HepG2 (cell line): ENCODE measurements at regions not wholly inside any gene's neighbourhood (a gene's known extent, or its start where the extent isn't known, plus 50 kb on each side); places are given as distances from the start of the nearest gene placed in this dataset.

Source experiments
- ATAC-seq: fragments of 200-7000 bp; cut with Tn5 transposase; 3 replicates; pipeline ENCODE4 v1.9.1; 2020; ENCODE audit warnings: mild to moderate bottlenecking, moderate library complexity
- BruUV-seq: library from RNA; stranded (reverse); fragments of 400-500 nt; replicated peaks from 2 replicates; lab custom pipeline; 2021; lab: Mats Ljungman, UMichigan
- CTCF ChIA-PET: fragments of 300-600 bp; formaldehyde crosslinking; extraction: SDS; loops from one replicate; lab custom pipeline; 2021; ENCODE audit warnings: low total read pairs, inconsistent platforms, low intra/inter-chr PET ratio; lab: Yijun Ruan, JAX
- POLR2A ChIA-PET: fragments of 350-600 bp; sonication (Branson Sonifier 250); formaldehyde crosslinking; loops from one replicate; lab custom pipeline; 2020; ENCODE audit warnings: antibody characterized with exemption, inconsistent platforms; lab: Yijun Ruan, JAX
- DNase-seq: peaks from one replicate; pipeline ENCODE4 v3.0.0-alpha.2; 2015; ENCODE audit warnings: low spot score
- FAIRE-seq: peaks from 3 replicates; lab custom pipeline; 2011; peaks lifted over from hg19 to GRCh38; lab: Jason Lieb, UNC
- H2AFZ ChIP-seq: one replicate; pipeline ENCODE4 v1.6.1; 2011; ENCODE audit warnings: low read length, inconsistent platforms
- H3K27ac ChIP-seq: fragments of 300-600 bp; 3 replicates; pipeline ENCODE4 v1.8.0; 2011; ENCODE audit warnings: mixed run types, mild to moderate bottlenecking, mixed read lengths, low read length, inconsistent platforms; ENCODE audit not compliant: insufficient read depth; ENCODE audit errors: extremely low read length
- H3K27me3 ChIP-seq, 2 experiments: fragments of 200-600 bp in 1 of 2; 2 replicates in 1 of 2; 3 replicates in 1 of 2; pipeline versions ENCODE4 v1.6.0 to v1.8.0; 2011; ENCODE audit warnings: low read length in 2 of 2, mild to moderate bottlenecking in 2 of 2, moderate library complexity in 2 of 2, inconsistent platforms in 1 of 2; ENCODE audit not compliant: insufficient read depth in 2 of 2, control insufficient read depth in 1 of 2
- H3K36me3 ChIP-seq, 2 experiments: fragments of 200-600 bp in 1 of 2; replicated peaks in 1 of 2; 2 replicates in 1 of 2; 3 replicates in 1 of 2; pipeline versions ENCODE4 v1.5.1 to v1.8.0; 2011; ENCODE audit warnings: low read length in 2 of 2, inconsistent platforms in 1 of 2; ENCODE audit not compliant: insufficient read depth in 2 of 2, control insufficient read depth in 1 of 2
- H3K4me1 ChIP-seq: 2 replicates; pipeline ENCODE4 v1.5.1; 2012; ENCODE audit warnings: low read length, inconsistent platforms; ENCODE audit not compliant: insufficient read depth
- H3K4me2 ChIP-seq: 2 replicates; pipeline ENCODE4 v1.6.0; 2011; ENCODE audit warnings: low read depth, low read length, inconsistent platforms
- H3K4me3 ChIP-seq, 3 experiments: fragments of 200-600 bp in 1 of 3; sonication (generic), shearing (Covaris generic) in 1 of 3; replicated peaks in 1 of 3; 2 replicates each; pipeline ENCODE4 v1.5.1; 2011 to 2016; ENCODE audit warnings: low read length in 3 of 3, inconsistent platforms in 2 of 3, low read depth in 2 of 3, mild to moderate bottlenecking in 2 of 3, control low read depth in 1 of 3, mixed read lengths in 1 of 3; ENCODE audit not compliant: insufficient read depth in 1 of 3
- H3K79me2 ChIP-seq: one replicate; pipeline ENCODE4 v1.6.1; 2011; ENCODE audit warnings: low read length, inconsistent platforms; ENCODE audit not compliant: insufficient read depth
- H3K9ac ChIP-seq: 2 replicates; pipeline ENCODE4 v1.6.0; 2011; ENCODE audit warnings: mild to moderate bottlenecking, low read depth, low read length, inconsistent platforms; ENCODE audit not compliant: insufficient read depth
- H3K9me3 ChIP-seq: 2 replicates; pipeline ENCODE4 v1.5.1; 2012; ENCODE audit warnings: mild to moderate bottlenecking, low read length
- H4K20me1 ChIP-seq: 2 replicates; pipeline ENCODE4 v1.6.0; 2011; ENCODE audit warnings: inconsistent platforms, mild to moderate bottlenecking, low read length, moderate library complexity; ENCODE audit not compliant: insufficient read depth
- ARNT ChIP-seq: fragments of 450-650 bp; IDR thresholded peaks from 2 replicates; pipeline ENCODE4 v1.6.1; 2017
- CHCHD3 ChIP-seq: sonication (generic); formaldehyde crosslinking; IDR thresholded peaks from 2 replicates; pipeline ENCODE4 v1.8.0; 2022; ENCODE audit warnings: mild to moderate bottlenecking, missing genetic modification reagents, moderate library complexity
- EHMT2 ChIP-seq: fragments of 200-600 bp; sonication (generic); IDR thresholded peaks from 2 replicates; pipeline ENCODE4 v1.7.0; 2017; ENCODE audit warnings: antibody characterized with exemption, low read depth, low read length, borderline replicate concordance
- FOXP1 ChIP-seq, 2 experiments: fragments of 450-650 bp in 1 of 2; IDR thresholded peaks; 2 replicates each; pipeline ENCODE4 v1.6.1; 2017 to 2018; ENCODE audit warnings: antibody characterized with exemption in 1 of 2
- GATA4 ChIP-seq: sonication (generic); IDR thresholded peaks from 2 replicates; pipeline ENCODE4 v1.6.1; 2016; ENCODE audit warnings: antibody characterized with exemption, low read depth, borderline replicate concordance
- KDM1A ChIP-seq: IDR thresholded peaks from 2 replicates; pipeline ENCODE4 v1.6.1; 2016; ENCODE audit warnings: missing compliant biosample characterization
- POLR2A ChIP-seq, 2 experiments: IDR thresholded peaks; 2 replicates each; pipeline ENCODE4 v1.6.1; 2011; ENCODE audit warnings: low read depth in 2 of 2, low read length in 2 of 2, mild to moderate bottlenecking in 1 of 2, moderate library complexity in 1 of 2; ENCODE audit not compliant: insufficient read depth in 1 of 2
- SMARCE1 ChIP-seq: fragments of 450-650 bp; IDR thresholded peaks from 2 replicates; pipeline ENCODE4 v1.6.1; 2017; ENCODE audit warnings: borderline replicate concordance
- ZNF550 ChIP-seq: sonication (generic); formaldehyde crosslinking; IDR thresholded peaks from 2 replicates; pipeline ENCODE4 v1.4.0; 2020; ENCODE audit warnings: mild to moderate bottlenecking, missing genetic modification reagents, borderline replicate concordance
- ZNF776 ChIP-seq: sonication (generic); formaldehyde crosslinking; IDR thresholded peaks from 2 replicates; pipeline ENCODE4 v1.4.0; 2020; ENCODE audit warnings: mild to moderate bottlenecking, missing genetic modification reagents
- ZSCAN21 ChIP-seq: sonication (generic); formaldehyde crosslinking; IDR thresholded peaks from 2 replicates; pipeline ENCODE4 v1.8.0; 2022; ENCODE audit warnings: mild to moderate bottlenecking, missing genetic modification reagents, moderate library complexity, borderline replicate concordance
- ZSCAN22 ChIP-seq: sonication (generic); formaldehyde crosslinking; IDR thresholded peaks from 2 replicates; pipeline ENCODE4 v1.4.0; 2020; ENCODE audit warnings: mild to moderate bottlenecking, missing genetic modification reagents
- ZSCAN30 ChIP-seq: sonication (generic); formaldehyde crosslinking; IDR thresholded peaks from 2 replicates; pipeline ENCODE4 v1.5.0; 2020; ENCODE audit warnings: mild to moderate bottlenecking, missing genetic modification reagents
- WGBS: methylation state at CpG from one replicate; pipeline ENCODE4 v1.1.6; 2017; ENCODE audit warnings: low lambda C conversion rate; 5-methylcytosine and 5-hydroxymethylcytosine counted together
- in situ Hi-C: cut with HindIII; loops from 2 replicates; pipeline ENCODE4 v1.10.0; 2017; ENCODE audit warnings: low pct_unique_long_range_greater_than_20kb; ENCODE audit not compliant: extremely low pct_ligation_motif_present
- intact Hi-C: fragments of 100-400 bp; cut with micrococcal nuclease; formaldehyde crosslinking; loops from one replicate; pipeline ENCODE4 v1.10.0; 2022; ENCODE audit not compliant: unreplicated experiment
- TF ChIP-seq, protein P1 (sequence below), 2 experiments: sonication (generic) in 1 of 2; formaldehyde crosslinking in 1 of 2; IDR thresholded peaks; 2 replicates each; pipeline versions ENCODE4 v1.4.0 to v1.6.1; 2018 to 2020; ENCODE audit warnings: missing genetic modification reagents in 2 of 2, borderline replicate concordance in 1 of 2, low read depth in 1 of 2, mild to moderate bottlenecking in 1 of 2, missing biosample characterization in 1 of 2
- TF ChIP-seq, protein P2 (sequence below): sonication (generic); formaldehyde crosslinking; IDR thresholded peaks from 2 replicates; pipeline ENCODE4 v1.5.1; 2020; ENCODE audit warnings: mild to moderate bottlenecking, missing genetic modification reagents, moderate library complexity

DNA sequence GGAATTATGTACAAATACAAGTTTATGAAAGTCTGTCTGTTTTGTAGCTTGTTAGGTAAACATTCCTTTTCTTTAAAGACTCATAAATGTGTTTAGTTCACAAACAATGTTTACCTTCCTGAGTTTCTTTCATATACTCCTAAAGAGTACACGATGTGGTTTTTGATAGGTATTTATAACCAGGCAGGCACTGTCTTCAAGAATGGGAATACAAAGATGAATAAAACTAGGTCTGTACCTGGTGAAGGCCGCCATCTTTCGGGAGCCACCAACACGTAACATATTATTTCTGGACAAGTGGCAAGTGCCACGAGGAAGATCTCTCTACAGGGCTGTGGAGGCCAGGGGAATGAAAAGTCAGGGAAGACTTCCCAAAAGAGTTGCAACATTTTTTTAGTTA is 144.6 kb upstream of the RASSF8 start:
- in situ Hi-C loops (no loop called here), intact Hi-C loops (no loop called here)
- no peaks in the 10 kb centered on the region for H3K36me3 ChIP-seq
- ChIA-PET POLR2A (no interaction called here), CTCF (no interaction called here)
- ATAC-seq, result no peak
- H2AFZ ChIP-seq, result no peak overlapping the region
- no peaks in the 10 kb centered on the region for H3K4me1 ChIP-seq
- no peak for TF ChIP-seq EHMT2
- TF ChIP-seq ZSCAN22 (CRISPR knock-in tag), result no peak
- no peak for TF ChIP-seq POLR2A (IDR thresholded peaks at IDR 0.05; ENCODE audit: insufficient read depth in 1 of 2, low read depth in 2 of 2, low read length in 2 of 2)
- TF ChIP-seq ZNF550 (CRISPR knock-in tag), result no peak
- H4K20me1 ChIP-seq, result no peaks in the 10 kb centered on the region
- H3K9ac ChIP-seq, result no peak overlapping the region
- no peak overlapping the region for H3K4me3 ChIP-seq
- H3K79me2 ChIP-seq, result no peaks in the 10 kb centered on the region
- DNase-seq, result no peak
- no peaks in the 10 kb centered on the region for H3K9me3 ChIP-seq
- H3K27me3 ChIP-seq, result no peaks in the 10 kb centered on the region; a peak in 1 of 5 replicates
- no peak overlapping the region for H3K27ac ChIP-seq
- BruUV-seq, result no TSS peak
- no peak for FAIRE-seq
- no peak overlapping the region for H3K4me2 ChIP-seq
- 42% methylated on average over 5 of the region's 5 CpGs for WGBS

DNA sequence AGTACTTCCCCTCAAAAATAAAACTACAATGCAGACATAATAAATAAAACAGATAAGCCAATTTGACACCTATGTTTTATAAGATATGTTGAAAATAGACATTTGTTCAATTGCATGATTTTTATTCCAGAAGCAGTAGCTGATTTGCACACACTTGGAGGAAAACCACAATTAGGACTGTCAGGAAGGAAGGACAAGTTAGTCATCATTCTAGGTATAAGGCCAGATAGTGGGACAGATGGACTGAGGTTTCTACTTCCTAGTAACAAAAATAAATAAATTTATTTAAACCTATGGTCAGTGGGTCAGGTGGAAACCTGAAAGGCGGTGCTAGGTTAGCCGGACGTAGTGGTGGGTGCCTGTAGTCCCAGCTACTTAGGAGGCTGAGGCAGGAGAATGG is 141.8 kb upstream of the RASSF8 start:
- Histone ChIP-seq H4K20me1 (no peaks in the 10 kb centered on the region), H3K36me3 (no peaks in the 10 kb centered on the region), H3K27me3 (no peaks in the 10 kb centered on the region; a peak in 1 of 5 replicates), H3K4me3 (no peak overlapping the region), H3K27ac (no peak overlapping the region), H3K9me3 (no peaks in the 10 kb centered on the region), H3K9ac (no peak overlapping the region), H3K79me2 (no peaks in the 10 kb centered on the region), H3K4me1 (no peaks in the 10 kb centered on the region), H2AFZ (no peak overlapping the region), H3K4me2 (no peak overlapping the region)
- intact Hi-C loops (no loop called here), in situ Hi-C loops (no loop called here)
- WGBS, result 7% methylated on average over 3 of the region's 3 CpGs
- no peak for ATAC-seq
- ChIA-PET POLR2A (no interaction called here), CTCF (no interaction called here)
- FAIRE-seq, result no peak
- DNase-seq, result no peak
- BruUV-seq, result no TSS peak
- TF ChIP-seq ARNT, result no peak
- TF ChIP-seq, protein P1, sequence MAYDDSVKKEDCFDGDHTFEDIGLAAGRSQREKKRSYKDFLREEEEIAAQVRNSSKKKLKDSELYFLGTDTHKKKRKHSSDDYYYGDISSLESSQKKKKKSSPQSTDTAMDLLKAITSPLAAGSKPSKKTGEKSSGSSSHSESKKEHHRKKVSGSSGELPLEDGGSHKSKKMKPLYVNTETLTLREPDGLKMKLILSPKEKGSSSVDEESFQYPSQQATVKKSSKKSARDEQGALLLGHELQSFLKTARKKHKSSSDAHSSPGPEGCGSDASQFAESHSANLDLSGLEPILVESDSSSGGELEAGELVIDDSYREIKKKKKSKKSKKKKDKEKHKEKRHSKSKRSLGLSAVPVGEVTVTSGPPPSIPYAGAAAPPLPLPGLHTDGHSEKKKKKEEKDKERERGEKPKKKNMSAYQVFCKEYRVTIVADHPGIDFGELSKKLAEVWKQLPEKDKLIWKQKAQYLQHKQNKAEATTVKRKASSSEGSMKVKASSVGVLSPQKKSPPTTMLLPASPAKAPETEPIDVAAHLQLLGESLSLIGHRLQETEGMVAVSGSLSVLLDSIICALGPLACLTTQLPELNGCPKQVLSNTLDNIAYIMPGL (CRISPR knock-in tag; IDR thresholded peaks at IDR 0.05; ENCODE audit: borderline replicate concordance in 1 of 2, low read depth in 1 of 2), result no peak
- TF ChIP-seq CHCHD3 (CRISPR knock-in tag), result no peak
- no peak for TF ChIP-seq KDM1A (CRISPR knock-in tag)
- no peak for TF ChIP-seq FOXP1 (IDR thresholded peaks at IDR 0.05)
- no peak for TF ChIP-seq FOXP1 (CRISPR knock-in tag; IDR thresholded peaks at IDR 0.05)
- TF ChIP-seq ZSCAN21 (CRISPR knock-in tag), result no peak
- TF ChIP-seq, protein P2, sequence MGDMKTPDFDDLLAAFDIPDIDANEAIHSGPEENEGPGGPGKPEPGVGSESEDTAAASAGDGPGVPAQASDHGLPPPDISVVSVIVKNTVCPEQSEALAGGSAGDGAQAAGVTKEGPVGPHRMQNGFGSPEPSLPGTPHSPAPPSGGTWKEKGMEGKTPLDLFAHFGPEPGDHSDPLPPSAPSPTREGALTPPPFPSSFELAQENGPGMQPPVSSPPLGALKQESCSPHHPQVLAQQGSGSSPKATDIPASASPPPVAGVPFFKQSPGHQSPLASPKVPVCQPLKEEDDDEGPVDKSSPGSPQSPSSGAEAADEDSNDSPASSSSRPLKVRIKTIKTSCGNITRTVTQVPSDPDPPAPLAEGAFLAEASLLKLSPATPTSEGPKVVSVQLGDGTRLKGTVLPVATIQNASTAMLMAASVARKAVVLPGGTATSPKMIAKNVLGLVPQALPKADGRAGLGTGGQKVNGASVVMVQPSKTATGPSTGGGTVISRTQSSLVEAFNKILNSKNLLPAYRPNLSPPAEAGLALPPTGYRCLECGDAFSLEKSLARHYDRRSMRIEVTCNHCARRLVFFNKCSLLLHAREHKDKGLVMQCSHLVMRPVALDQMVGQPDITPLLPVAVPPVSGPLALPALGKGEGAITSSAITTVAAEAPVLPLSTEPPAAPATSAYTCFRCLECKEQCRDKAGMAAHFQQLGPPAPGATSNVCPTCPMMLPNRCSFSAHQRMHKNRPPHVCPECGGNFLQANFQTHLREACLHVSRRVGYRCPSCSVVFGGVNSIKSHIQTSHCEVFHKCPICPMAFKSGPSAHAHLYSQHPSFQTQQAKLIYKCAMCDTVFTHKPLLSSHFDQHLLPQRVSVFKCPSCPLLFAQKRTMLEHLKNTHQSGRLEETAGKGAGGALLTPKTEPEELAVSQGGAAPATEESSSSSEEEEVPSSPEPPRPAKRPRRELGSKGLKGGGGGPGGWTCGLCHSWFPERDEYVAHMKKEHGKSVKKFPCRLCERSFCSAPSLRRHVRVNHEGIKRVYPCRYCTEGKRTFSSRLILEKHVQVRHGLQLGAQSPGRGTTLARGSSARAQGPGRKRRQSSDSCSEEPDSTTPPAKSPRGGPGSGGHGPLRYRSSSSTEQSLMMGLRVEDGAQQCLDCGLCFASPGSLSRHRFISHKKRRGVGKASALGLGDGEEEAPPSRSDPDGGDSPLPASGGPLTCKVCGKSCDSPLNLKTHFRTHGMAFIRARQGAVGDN, result no peak
- TF ChIP-seq SMARCE1, result no peak
- no peak for TF ChIP-seq ZNF776 (CRISPR knock-in tag)
- TF ChIP-seq GATA4, result no peak
- no peak for TF ChIP-seq ZSCAN30 (CRISPR knock-in tag)
